SK-N-SH (cell line): ENCODE measurements at regions not wholly inside any gene's neighbourhood (a gene's known extent, or its start where the extent isn't known, plus 50 kb on each side); places are given as distances from the start of the nearest gene placed in this dataset.

Source experiments
- CTCF ChIA-PET: fragments of 300-600, 350-600 bp; formaldehyde crosslinking; extraction: SDS; loops from one replicate; lab custom pipeline; 2021; lab: Yijun Ruan, JAX
- POLR2A ChIA-PET: fragments of 350-600 bp; sonication (Branson Sonifier 250); formaldehyde crosslinking; extraction: SDS; loops from one replicate; lab custom pipeline; 2020; ENCODE audit warnings: antibody characterized with exemption, inconsistent platforms; lab: Yijun Ruan, JAX
- DNase-seq: peaks from one replicate; pipeline ENCODE4 v3.0.0; 2012
- H2AFZ ChIP-seq: fragments of 200-600 bp; sonication (generic); 2 replicates; pipeline ENCODE4 v1.8.1; 2016; ENCODE audit warnings: antibody characterized with exemption, mild to moderate bottlenecking, low read depth
- H3F3A ChIP-seq: fragments of 200-600 bp; sonication (generic); replicated peaks from 2 replicates; pipeline ENCODE3; 2016; ENCODE audit warnings: antibody characterized with exemption, mild to moderate bottlenecking; ENCODE audit not compliant: insufficient read depth
- H3K27ac ChIP-seq, 2 experiments: fragments of 200-500 bp in 1 of 2; fragments of 200-600 bp in 1 of 2; sonication (Bioruptor generic) in 1 of 2; sonication (generic), shearing (Covaris generic) in 1 of 2; 2 replicates each; pipeline versions ENCODE4 v1.5.1 to v1.6.1; 2014 to 2016; ENCODE audit warnings: low read depth in 2 of 2, inconsistent platforms in 1 of 2, low read length in 1 of 2, mild to moderate bottlenecking in 1 of 2, mixed read lengths in 1 of 2
- H3K27me3 ChIP-seq: fragments of 200-600 bp; sonication (generic), shearing (Covaris generic); 2 replicates; pipeline ENCODE4 v1.6.1; 2016; ENCODE audit warnings: mixed run types; ENCODE audit not compliant: insufficient read depth
- H3K36me3 ChIP-seq, 2 experiments: fragments of 200-500 bp in 1 of 2; fragments of 200-600 bp in 1 of 2; sonication (Bioruptor generic) in 1 of 2; sonication (generic) in 1 of 2; replicated peaks in 1 of 2; 2 replicates each; pipeline versions ENCODE3 to v1.5.1; 2014 to 2016; ENCODE audit warnings: low read length in 1 of 2, mild to moderate bottlenecking in 1 of 2; ENCODE audit not compliant: insufficient read depth in 2 of 2, control insufficient read depth in 1 of 2
- H3K4me1 ChIP-seq, 2 experiments: fragments of 200-500 bp in 1 of 2; fragments of 200-600 bp in 1 of 2; sonication (Bioruptor generic) in 1 of 2; sonication (generic), shearing (Covaris generic) in 1 of 2; 2 replicates each; pipeline versions ENCODE4 v1.5.1 to v1.6.1; 2014 to 2016; ENCODE audit warnings: low read depth in 1 of 2, low read length in 1 of 2, mixed run types in 1 of 2; ENCODE audit not compliant: insufficient read depth in 2 of 2, control insufficient read depth in 1 of 2
- H3K4me2 ChIP-seq: fragments of 200-600 bp; sonication (generic), shearing (Covaris generic); 2 replicates; pipeline ENCODE4 v1.6.1; 2017; ENCODE audit warnings: mixed run types
- H3K4me3 ChIP-seq, 2 experiments: fragments of 200-500 bp in 1 of 2; fragments of 200-600 bp in 1 of 2; sonication (Bioruptor generic) in 1 of 2; sonication (generic), shearing (Covaris generic) in 1 of 2; 2 replicates each; pipeline versions ENCODE4 v1.5.1 to v1.8.1; 2014 to 2016; ENCODE audit warnings: low read depth in 2 of 2, inconsistent platforms in 1 of 2, low read length in 1 of 2, mild to moderate bottlenecking in 1 of 2, mixed read lengths in 1 of 2, moderate library complexity in 1 of 2
- H3K79me2 ChIP-seq: fragments of 200-600 bp; sonication (generic); 2 replicates; pipeline ENCODE4 v1.8.1; 2017; ENCODE audit warnings: mild to moderate bottlenecking; ENCODE audit not compliant: insufficient read depth
- H3K9ac ChIP-seq: fragments of 200-600 bp; sonication (generic); 2 replicates; pipeline ENCODE4 v1.6.1; 2017; ENCODE audit warnings: mixed run types
- H3K9me2 ChIP-seq: fragments of 200-600 bp; sonication (generic); 2 replicates; pipeline ENCODE4 v1.6.1; 2017; ENCODE audit warnings: mixed run types
- H3K9me3 ChIP-seq: fragments of 200-600 bp; sonication (generic); 2 replicates; pipeline ENCODE4 v1.6.1; 2017; ENCODE audit warnings: mixed run types, mild to moderate bottlenecking, moderate library complexity
- H4K20me1 ChIP-seq: fragments of 200-600 bp; sonication (generic); 2 replicates; pipeline ENCODE4 v1.6.1; 2017; ENCODE audit warnings: mild to moderate bottlenecking, mixed run types; ENCODE audit not compliant: insufficient read depth
- CHD2 ChIP-seq: fragments of 150-350 bp; IDR thresholded peaks from 2 replicates; pipeline ENCODE4 v1.6.1; 2018; ENCODE audit warnings: low read length; ENCODE audit not compliant: partially characterized antibody
- EP300 ChIP-seq, 2 experiments: IDR thresholded peaks; 2 replicates each; pipeline versions ENCODE4 v1.4.0 to v1.6.1; 2012; ENCODE audit warnings: borderline replicate concordance in 1 of 2, low read depth in 1 of 2, low read length in 1 of 2
- EZH2phosphoT487 ChIP-seq: fragments of 200-600 bp; sonication (generic); IDR thresholded peaks from 2 replicates; pipeline ENCODE4 v1.6.1; 2017; ENCODE audit warnings: low read depth, mixed run types, mild to moderate bottlenecking, antibody characterized with exemption, moderate library complexity, borderline replicate concordance
- FOSL2 ChIP-seq: IDR thresholded peaks from 2 replicates; pipeline ENCODE4 v1.4.0; 2012; ENCODE audit warnings: low read depth, mild to moderate bottlenecking, moderate library complexity, borderline replicate concordance
- FOXJ3 ChIP-seq: sonication (generic); formaldehyde crosslinking; IDR thresholded peaks from 2 replicates; pipeline ENCODE4 v1.5.1; 2020; ENCODE audit warnings: mild to moderate bottlenecking, missing genetic modification reagents
- FOXM1 ChIP-seq: IDR thresholded peaks from 2 replicates; pipeline ENCODE4 v1.4.0; 2012; ENCODE audit warnings: low read depth, mild to moderate bottlenecking
- GATA2 ChIP-seq: sonication (generic); formaldehyde crosslinking; IDR thresholded peaks from 2 replicates; pipeline ENCODE4 v1.5.0; 2020; ENCODE audit warnings: mild to moderate bottlenecking, missing genetic modification reagents
- MXI1 ChIP-seq: IDR thresholded peaks from 2 replicates; pipeline ENCODE4 v1.6.1; 2012; ENCODE audit warnings: mild to moderate bottlenecking, low read depth, low read length, improper control_type of control experiment
- RCOR1 ChIP-seq: fragments of 150-350 bp; IDR thresholded peaks from 2 replicates; pipeline ENCODE4 v1.6.1; 2017; ENCODE audit warnings: antibody characterized with exemption, low read length
- RFX5 ChIP-seq: IDR thresholded peaks from 2 replicates; pipeline ENCODE4 v1.6.1; 2012; ENCODE audit warnings: mild to moderate bottlenecking, improper control_type of control experiment, low read length
- RXRA ChIP-seq: IDR thresholded peaks from 2 replicates; pipeline ENCODE4 v1.4.0; 2012; ENCODE audit warnings: low read depth, mild to moderate bottlenecking, borderline replicate concordance
- SIN3A ChIP-seq: IDR thresholded peaks from 2 replicates; pipeline ENCODE4 v1.6.1; 2012; ENCODE audit warnings: low read depth, mild to moderate bottlenecking, low read length, moderate library complexity, borderline replicate concordance
- TEAD4 ChIP-seq: IDR thresholded peaks from 2 replicates; pipeline ENCODE4 v1.4.0; 2012; ENCODE audit warnings: mild to moderate bottlenecking, borderline replicate concordance; ENCODE audit not compliant: insufficient read depth
- WGBS: methylation state at CpG from one replicate; pipeline ENCODE4 v1.1.6; 2017; ENCODE audit warnings: low lambda C conversion rate; 5-methylcytosine and 5-hydroxymethylcytosine counted together
- TF ChIP-seq, protein P1 (sequence below): IDR thresholded peaks from 2 replicates; pipeline ENCODE4 v1.4.0; 2012; ENCODE audit warnings: low read depth, borderline replicate concordance
- TF ChIP-seq, protein P2 (sequence below): IDR thresholded peaks from 2 replicates; pipeline ENCODE4 v1.6.1; 2012; ENCODE audit warnings: mild to moderate bottlenecking, low read depth, low read length, moderate library complexity
- TF ChIP-seq, protein P3 (sequence below): fragments of 150-350 bp; IDR thresholded peaks from 2 replicates; pipeline ENCODE4 v1.6.1; 2017; ENCODE audit warnings: antibody characterized with exemption, low read length, low read depth, borderline replicate concordance
- TF ChIP-seq, protein P4 (sequence below): IDR thresholded peaks from 2 replicates; pipeline ENCODE4 v1.4.0; 2012; ENCODE audit warnings: low read depth

DNA sequence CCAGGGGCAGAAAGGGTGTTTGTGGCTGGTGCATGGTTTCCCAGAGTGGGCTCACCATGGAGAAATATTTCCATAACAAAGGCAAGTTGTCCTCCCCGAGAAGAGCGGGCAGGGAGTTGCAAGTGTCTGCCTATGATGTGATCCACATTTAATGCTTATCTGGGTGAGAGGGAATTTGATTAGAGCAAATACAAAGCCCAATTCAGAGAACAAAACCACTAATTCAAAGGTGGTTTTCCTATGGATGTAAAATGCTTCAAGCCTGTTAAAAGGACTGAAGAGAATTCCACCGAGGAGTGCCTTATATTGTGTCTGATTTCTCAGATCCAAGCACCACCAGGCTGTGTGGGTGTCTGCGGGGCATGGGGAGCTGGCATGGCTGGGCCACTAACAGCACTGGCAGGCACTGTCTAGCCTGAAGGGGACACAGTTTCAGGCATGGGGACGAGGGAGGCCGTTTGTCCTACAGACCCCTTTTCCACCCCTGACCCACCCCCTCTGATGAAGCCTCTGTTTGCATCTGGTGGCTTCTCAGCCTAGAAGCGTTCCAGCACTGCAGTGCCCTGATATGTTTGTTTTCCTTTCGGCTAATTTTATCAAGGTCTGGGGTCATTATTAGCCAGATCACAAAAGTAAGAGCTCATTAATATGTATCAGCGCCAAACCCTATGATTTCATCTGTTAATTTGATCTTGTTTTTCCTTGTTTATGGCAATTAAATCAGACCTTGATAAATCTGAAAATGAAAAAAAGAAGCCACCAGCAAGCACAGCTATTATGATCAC, 357.3 kb downstream of the HRH4 start:
- ChIA-PET CTCF (interaction anchor here (1.0 kb wide), 1 partner anchor 21 kb away, joined by 4 read pairs; no protein-coding TSS in a partner anchor), POLR2A (no interaction called here)

DNA sequence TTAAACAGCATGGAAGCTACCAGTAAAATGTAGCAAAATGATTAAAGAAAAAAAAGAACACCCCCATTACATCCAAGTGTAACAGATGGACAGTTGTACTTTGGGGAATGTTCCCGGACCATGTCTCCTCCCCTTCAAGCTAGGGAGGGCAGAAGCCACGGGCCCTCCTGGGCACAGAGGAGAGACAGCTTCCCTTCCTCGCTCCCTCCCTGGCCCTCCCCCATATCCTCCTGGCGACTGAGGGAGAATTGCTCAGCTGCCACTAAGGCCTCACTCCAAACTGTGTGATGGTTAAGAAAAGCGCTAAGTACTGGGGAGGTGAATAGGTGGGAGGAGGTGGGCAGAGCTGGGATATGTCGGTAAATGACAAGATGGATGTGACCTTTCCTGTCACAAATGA, 358.0 kb downstream of the HRH4 start:
- 33% methylated on average over 6 of the region's 6 CpGs for WGBS
- no peaks in the 10 kb centered on the region for H3K27me3 ChIP-seq
- H3K9me3 ChIP-seq = no peaks in the 10 kb centered on the region
- H3K9me2 ChIP-seq = no peaks in the 10 kb centered on the region
- no peaks in the 10 kb centered on the region for H3K36me3 ChIP-seq
- H3F3A ChIP-seq = no peaks in the 10 kb centered on the region
- no peak overlapping the region for H3K4me2 ChIP-seq
- DNase-seq = peak; percentile 40
- no peak overlapping the region for H3K27ac ChIP-seq
- no peak overlapping the region for H2AFZ ChIP-seq
- TF ChIP-seq, protein P1, sequence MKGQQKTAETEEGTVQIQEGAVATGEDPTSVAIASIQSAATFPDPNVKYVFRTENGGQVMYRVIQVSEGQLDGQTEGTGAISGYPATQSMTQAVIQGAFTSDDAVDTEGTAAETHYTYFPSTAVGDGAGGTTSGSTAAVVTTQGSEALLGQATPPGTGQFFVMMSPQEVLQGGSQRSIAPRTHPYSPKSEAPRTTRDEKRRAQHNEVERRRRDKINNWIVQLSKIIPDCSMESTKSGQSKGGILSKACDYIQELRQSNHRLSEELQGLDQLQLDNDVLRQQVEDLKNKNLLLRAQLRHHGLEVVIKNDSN = no peak
- TF ChIP-seq RFX5 (no peak), RCOR1 (no peak), EZH2phosphoT487 (no peak), RXRA (no peak), TEAD4 (no peak), FOXJ3 (no peak), FOSL2 (no peak), SIN3A (no peak), MXI1 (no peak)
- TF ChIP-seq, protein P2, sequence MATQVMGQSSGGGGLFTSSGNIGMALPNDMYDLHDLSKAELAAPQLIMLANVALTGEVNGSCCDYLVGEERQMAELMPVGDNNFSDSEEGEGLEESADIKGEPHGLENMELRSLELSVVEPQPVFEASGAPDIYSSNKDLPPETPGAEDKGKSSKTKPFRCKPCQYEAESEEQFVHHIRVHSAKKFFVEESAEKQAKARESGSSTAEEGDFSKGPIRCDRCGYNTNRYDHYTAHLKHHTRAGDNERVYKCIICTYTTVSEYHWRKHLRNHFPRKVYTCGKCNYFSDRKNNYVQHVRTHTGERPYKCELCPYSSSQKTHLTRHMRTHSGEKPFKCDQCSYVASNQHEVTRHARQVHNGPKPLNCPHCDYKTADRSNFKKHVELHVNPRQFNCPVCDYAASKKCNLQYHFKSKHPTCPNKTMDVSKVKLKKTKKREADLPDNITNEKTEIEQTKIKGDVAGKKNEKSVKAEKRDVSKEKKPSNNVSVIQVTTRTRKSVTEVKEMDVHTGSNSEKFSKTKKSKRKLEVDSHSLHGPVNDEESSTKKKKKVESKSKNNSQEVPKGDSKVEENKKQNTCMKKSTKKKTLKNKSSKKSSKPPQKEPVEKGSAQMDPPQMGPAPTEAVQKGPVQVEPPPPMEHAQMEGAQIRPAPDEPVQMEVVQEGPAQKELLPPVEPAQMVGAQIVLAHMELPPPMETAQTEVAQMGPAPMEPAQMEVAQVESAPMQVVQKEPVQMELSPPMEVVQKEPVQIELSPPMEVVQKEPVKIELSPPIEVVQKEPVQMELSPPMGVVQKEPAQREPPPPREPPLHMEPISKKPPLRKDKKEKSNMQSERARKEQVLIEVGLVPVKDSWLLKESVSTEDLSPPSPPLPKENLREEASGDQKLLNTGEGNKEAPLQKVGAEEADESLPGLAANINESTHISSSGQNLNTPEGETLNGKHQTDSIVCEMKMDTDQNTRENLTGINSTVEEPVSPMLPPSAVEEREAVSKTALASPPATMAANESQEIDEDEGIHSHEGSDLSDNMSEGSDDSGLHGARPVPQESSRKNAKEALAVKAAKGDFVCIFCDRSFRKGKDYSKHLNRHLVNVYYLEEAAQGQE = no peak
- no peaks in the 10 kb centered on the region for H3K79me2 ChIP-seq
- POLR2A ChIA-PET = no interaction called here
- H3K9ac ChIP-seq = no peak overlapping the region
- CTCF ChIA-PET = no interaction called here
- H3K4me3 ChIP-seq = no peak overlapping the region
- H3K4me1 ChIP-seq = peaks cover 0 to 19% of the 10 kb centered on the region in 2 experiments; a peak in 2 of 4 replicates
- no peaks in the 10 kb centered on the region for H4K20me1 ChIP-seq

More for the DNA sequence above, 357.3 kb downstream of the HRH4 start:
- H2AFZ ChIP-seq = no peak overlapping the region
- H3K27ac ChIP-seq = peak overlapping the region in 1 of 2 experiments; percentile 22; a peak in 1 of 4 replicates
- peak; percentile 61 for DNase-seq
- H3K4me2 ChIP-seq = no peak overlapping the region
- no peaks in the 10 kb centered on the region for H3K9me3 ChIP-seq
- H3K4me3 ChIP-seq = no peak overlapping the region
- H3K9ac ChIP-seq = no peak overlapping the region
- 7% methylated on average over 9 of the region's 9 CpGs for WGBS
- TF ChIP-seq, protein P3, sequence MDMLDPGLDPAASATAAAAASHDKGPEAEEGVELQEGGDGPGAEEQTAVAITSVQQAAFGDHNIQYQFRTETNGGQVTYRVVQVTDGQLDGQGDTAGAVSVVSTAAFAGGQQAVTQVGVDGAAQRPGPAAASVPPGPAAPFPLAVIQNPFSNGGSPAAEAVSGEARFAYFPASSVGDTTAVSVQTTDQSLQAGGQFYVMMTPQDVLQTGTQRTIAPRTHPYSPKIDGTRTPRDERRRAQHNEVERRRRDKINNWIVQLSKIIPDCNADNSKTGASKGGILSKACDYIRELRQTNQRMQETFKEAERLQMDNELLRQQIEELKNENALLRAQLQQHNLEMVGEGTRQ = no peak
- TF ChIP-seq, protein P1 = no peak
- TF ChIP-seq FOXJ3 (0 out of 2 replicates have a peak, but pooled peaks have one; percentile 60), FOXM1 (no peak), CHD2 (peak; percentile 25), RCOR1 (peak; percentile 87), GATA2 (CRISPR knock-in tag) (peak; percentile 53; the same call in 1 of the 2 replicates), EP300 (IDR thresholded peaks at IDR 0.05; ENCODE audit: borderline replicate concordance in 1 of 2, low read depth in 1 of 2, low read length in 1 of 2) (peak in 1 of 2 experiments; percentile 30; a peak in 1 of 4 replicates), SIN3A (no peak), TEAD4 (0 out of 2 replicates have a peak, but pooled peaks have one; percentile 21), MXI1 (no peak)
- TF ChIP-seq, protein P4, sequence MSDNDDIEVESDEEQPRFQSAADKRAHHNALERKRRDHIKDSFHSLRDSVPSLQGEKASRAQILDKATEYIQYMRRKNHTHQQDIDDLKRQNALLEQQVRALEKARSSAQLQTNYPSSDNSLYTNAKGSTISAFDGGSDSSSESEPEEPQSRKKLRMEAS = no peak
- peaks cover 0 to 19% of the 10 kb centered on the region in 2 experiments; a peak in 2 of 4 replicates for H3K4me1 ChIP-seq
- no peaks in the 10 kb centered on the region for H4K20me1 ChIP-seq
- no peaks in the 10 kb centered on the region for H3F3A ChIP-seq
- H3K27me3 ChIP-seq = no peaks in the 10 kb centered on the region
- no peaks in the 10 kb centered on the region for H3K36me3 ChIP-seq
- H3K9me2 ChIP-seq = no peaks in the 10 kb centered on the region
- no peaks in the 10 kb centered on the region for H3K79me2 ChIP-seq
